ENCODE measurements at regions not wholly inside any gene's neighbourhood (a gene's known extent, or its start where the extent isn't known, plus 50 kb on each side); places are given as distances from the start of the nearest gene placed in this dataset.

DNA sequence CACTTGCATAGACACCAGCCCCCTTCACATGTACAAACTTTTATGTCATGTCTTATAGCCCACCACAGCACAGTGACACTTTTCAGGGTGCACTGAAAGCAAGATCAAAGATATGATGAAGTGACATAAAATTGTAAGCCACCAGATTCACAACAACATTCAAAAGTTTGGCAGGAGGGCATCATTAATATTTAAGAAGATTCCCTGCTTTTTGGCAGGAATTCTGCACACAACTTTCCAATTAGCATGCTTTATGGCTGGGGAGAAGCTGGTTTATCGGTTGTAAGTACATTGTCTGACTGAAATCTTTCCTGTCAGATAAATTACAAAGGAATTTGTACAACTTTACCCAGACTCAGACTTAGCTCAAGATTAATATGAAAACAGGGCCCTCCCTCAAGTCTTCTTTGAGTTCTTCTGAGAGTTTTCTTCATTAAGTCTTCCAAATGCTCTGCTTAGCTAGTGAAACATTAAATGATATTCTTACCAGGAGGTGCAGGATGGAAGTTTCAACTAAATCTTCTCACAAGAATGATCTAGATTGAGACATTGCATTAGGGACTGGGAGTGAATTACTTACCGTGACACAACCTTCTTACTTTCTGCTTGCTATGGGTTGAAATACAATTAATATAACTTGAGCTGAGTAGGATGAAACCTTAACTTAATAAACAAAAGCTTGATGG, 523.8 kb downstream of the PPARGC1A start:
- Histone ChIP-seq H3K4me3 (IDR thresholded peaks at IDR 0.05; ENCODE audit: insufficient read depth, low read depth, low read length) (no peak overlapping the region), H2AFZ (ENCODE audit: low read depth) (no peak overlapping the region), H3K9ac (no peak overlapping the region), H3K27ac (no peak overlapping the region), H3K36me3 (ENCODE audit: insufficient read depth) (no peaks in the 10 kb centered on the region), H3K79me2 (ENCODE audit: insufficient read depth, low read depth) (no peaks in the 10 kb centered on the region), H3K4me2 (no peak overlapping the region), H3K27me3 (ENCODE audit: insufficient read depth, low read depth) (no peaks in the 10 kb centered on the region), H4K20me1 (ENCODE audit: insufficient read depth) (no peaks in the 10 kb centered on the region), H3K4me1 (ENCODE audit: low read depth, poor library complexity, severe bottlenecking) (no peaks in the 10 kb centered on the region)
- no peak for TF ChIP-seq CTCF (conservative IDR thresholded peaks at IDR 0.05; ENCODE audit: low read depth, low read length)

DNA sequence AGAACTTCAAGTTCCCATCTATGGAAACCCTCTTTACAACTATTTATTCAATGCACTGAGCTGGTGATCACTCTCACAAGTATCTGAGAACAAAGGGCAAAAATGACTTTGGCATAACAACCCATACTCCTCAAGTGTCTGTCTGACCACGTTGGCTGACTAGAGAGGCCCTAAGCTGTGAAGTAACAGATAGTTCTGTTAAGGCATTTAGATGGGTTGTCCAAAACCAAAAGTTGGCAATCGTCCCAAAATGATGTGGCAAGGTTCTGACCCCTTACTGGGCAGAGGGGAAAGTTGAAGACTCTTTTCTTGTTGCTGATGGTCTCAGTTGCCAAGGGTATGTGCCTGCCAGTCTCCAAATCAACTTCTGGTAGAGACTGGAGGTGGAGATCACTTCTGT, 524.8 kb downstream of the PPARGC1A start:
- H3K9ac ChIP-seq, result no peak overlapping the region
- no peaks in the 10 kb centered on the region for H3K79me2 ChIP-seq (ENCODE audit: insufficient read depth, low read depth)
- H4K20me1 ChIP-seq (ENCODE audit: insufficient read depth), result no peaks in the 10 kb centered on the region
- no peaks in the 10 kb centered on the region for H3K36me3 ChIP-seq (ENCODE audit: insufficient read depth)
- no peak overlapping the region for H3K4me3 ChIP-seq (IDR thresholded peaks at IDR 0.05; ENCODE audit: insufficient read depth, low read depth, low read length)
- H2AFZ ChIP-seq (ENCODE audit: low read depth), result no peak overlapping the region
- H3K27ac ChIP-seq, result no peak overlapping the region
- no peaks in the 10 kb centered on the region for H3K27me3 ChIP-seq (ENCODE audit: insufficient read depth, low read depth)
- TF ChIP-seq CTCF (conservative IDR thresholded peaks at IDR 0.05; ENCODE audit: low read depth, low read length), result no peak
- no peaks in the 10 kb centered on the region for H3K4me1 ChIP-seq (ENCODE audit: low read depth, poor library complexity, severe bottlenecking)
- H3K4me2 ChIP-seq, result no peak overlapping the region

DNA sequence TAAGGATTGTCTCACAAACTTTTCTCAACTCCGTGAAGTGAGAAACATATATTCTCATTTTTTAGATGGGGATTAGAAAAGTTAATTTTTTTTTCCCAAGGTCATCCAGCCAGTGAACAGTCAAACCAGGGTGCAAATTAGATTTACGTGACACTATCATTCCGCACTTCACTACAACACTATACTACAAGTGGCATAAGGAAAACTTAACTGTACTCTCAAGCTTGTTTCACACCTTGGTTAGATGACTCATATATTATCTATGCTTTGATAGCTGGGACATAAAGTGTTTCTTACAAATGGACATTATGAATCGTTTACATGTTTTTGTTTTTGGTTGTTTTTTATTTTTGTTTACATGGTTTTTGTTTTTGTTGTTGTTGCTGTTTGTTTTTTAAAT, 525.7 kb downstream of the PPARGC1A start:
- no peak for TF ChIP-seq CTCF (conservative IDR thresholded peaks at IDR 0.05; ENCODE audit: low read depth, low read length)
- Histone ChIP-seq H3K36me3 (ENCODE audit: insufficient read depth) (no peaks in the 10 kb centered on the region), H2AFZ (ENCODE audit: low read depth) (no peak overlapping the region), H3K27ac (no peak overlapping the region), H3K9ac (no peak overlapping the region), H3K79me2 (ENCODE audit: insufficient read depth, low read depth) (no peaks in the 10 kb centered on the region), H3K27me3 (ENCODE audit: insufficient read depth, low read depth) (no peaks in the 10 kb centered on the region), H3K4me2 (no peak overlapping the region), H4K20me1 (ENCODE audit: insufficient read depth) (no peaks in the 10 kb centered on the region), H3K4me1 (ENCODE audit: low read depth, poor library complexity, severe bottlenecking) (no peaks in the 10 kb centered on the region), H3K4me3 (IDR thresholded peaks at IDR 0.05; ENCODE audit: insufficient read depth, low read depth, low read length) (no peak overlapping the region)

DNA sequence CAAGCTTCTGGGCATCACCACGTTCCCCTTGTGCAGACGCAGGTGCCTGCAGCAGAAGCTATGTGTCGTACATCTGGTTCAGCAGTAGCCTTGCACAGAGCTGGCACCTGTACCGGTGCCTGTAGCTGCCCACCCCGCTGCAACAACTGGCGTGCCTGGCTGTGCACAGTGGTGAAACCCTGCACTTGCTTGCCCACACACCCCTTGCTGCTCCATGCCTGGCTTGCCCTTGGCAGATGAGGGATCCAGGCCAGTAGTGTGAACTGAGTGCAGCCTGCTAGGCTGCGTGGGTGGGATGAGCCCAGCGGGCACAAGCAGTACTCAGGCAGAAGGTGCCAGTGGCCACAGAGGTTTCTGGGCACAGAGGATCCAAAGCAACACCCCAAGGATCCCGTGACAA, 528.4 kb downstream of the PPARGC1A start:
- H3K4me1 ChIP-seq (ENCODE audit: low read depth, poor library complexity, severe bottlenecking), result no peaks in the 10 kb centered on the region
- H2AFZ ChIP-seq (ENCODE audit: low read depth), result no peak overlapping the region
- H3K9ac ChIP-seq, result no peak overlapping the region
- no peak overlapping the region for H3K4me3 ChIP-seq (IDR thresholded peaks at IDR 0.05; ENCODE audit: insufficient read depth, low read depth, low read length)
- TF ChIP-seq CTCF (conservative IDR thresholded peaks at IDR 0.05; ENCODE audit: low read depth, low read length), result no peak
- H3K27ac ChIP-seq, result no peak overlapping the region
- H4K20me1 ChIP-seq (ENCODE audit: insufficient read depth), result no peaks in the 10 kb centered on the region
- H3K36me3 ChIP-seq (ENCODE audit: insufficient read depth), result no peaks in the 10 kb centered on the region
- H3K4me2 ChIP-seq, result no peak overlapping the region
- H3K27me3 ChIP-seq (ENCODE audit: insufficient read depth, low read depth), result no peaks in the 10 kb centered on the region
- no peaks in the 10 kb centered on the region for H3K79me2 ChIP-seq (ENCODE audit: insufficient read depth, low read depth)
